ENCODE measurements at regions not wholly inside any gene's neighbourhood (a gene's known extent, or its start where the extent isn't known, plus 50 kb on each side); places are given as distances from the start of the nearest gene placed in this dataset.

- ATAC-seq (no peak), DNase-seq (ENCODE audit: low read depth in 1 of 2, low spot score in 1 of 2) (no peak), FAIRE-seq (no peak)
- no peak overlapping the region for H3K4me2 ChIP-seq
- 8% methylated on average over 3 of the region's 3 CpGs for WGBS (ENCODE audit: missing lambda C conversion rate)
- H3K4me3 ChIP-seq, result no peak overlapping the region
- no peaks in the 10 kb centered on the region; the same call in 2 of the 3 replicates for H3K9me3 ChIP-seq
- TF ChIP-seq ZC3H11A (IDR thresholded peaks at IDR 0.05) (0 out of 2 replicates have a peak, but pooled peaks have one; percentile 21), HMGXB4 (CRISPR knock-in tag; IDR thresholded peaks at IDR 0.05; ENCODE audit: borderline replicate concordance) (no peak)
- CTCF ChIA-PET, result interaction anchor here (0.6 kb wide), 1 partner anchor 25 kb away, joined by 5 read pairs; no protein-coding TSS in a partner anchor
- no peaks in the 10 kb centered on the region for H3K4me1 ChIP-seq
- POLR2A ChIA-PET, result no interaction called here
- H3K27ac ChIP-seq, result no peak overlapping the region
These were observed 414.0 kb upstream of the TRIB2 start for GRCh38 chr2:12302691-12303090.

- ChIA-PET CTCF (interaction anchor here (1.0 kb wide), 1 partner anchor 16 kb away, joined by 3 read pairs; no protein-coding TSS in a partner anchor), POLR2A (no interaction called here)
- TF ChIP-seq JUN (IDR thresholded peaks at IDR 0.05), result 0 out of 5 replicates have a peak, but pooled peaks of 1 of the 2 experiments have one; percentile 29
- TF ChIP-seq FOSB (CRISPR knock-in tag; IDR thresholded peaks at IDR 0.05), result no peak
- peak; percentile 23; the same call in 1 of the 2 replicates for TF ChIP-seq JUNB (IDR thresholded peaks at IDR 0.05)
- Histone ChIP-seq H3K4me2 (no peak overlapping the region), H3K27ac (no peak overlapping the region), H3K4me1 (no peaks in the 10 kb centered on the region), H3K9me3 (no peaks in the 10 kb centered on the region; the same call in 2 of the 3 replicates), H3K4me3 (no peak overlapping the region)
- FAIRE-seq, result no peak
- DNase-seq (ENCODE audit: low read depth in 1 of 2, low spot score in 1 of 2), result no peak
- WGBS (ENCODE audit: missing lambda C conversion rate), result 7% methylated on average over 7 of the region's 7 CpGs
- ATAC-seq, result peak in 1 of 2 experiments; percentile 60; a peak in 2 of 6 replicates
These were observed 413.3 kb upstream of the TRIB2 start for GRCh38 chr2:12303181-12304030.

GRCh38 chr2:12304564-12305171 lies 412.1 kb upstream of the TRIB2 start:
- no peak for TF ChIP-seq USF2 (IDR thresholded peaks at IDR 0.05)
- TF ChIP-seq HOXB13 (CRISPR knock-in tag; IDR thresholded peaks at IDR 0.05; ENCODE audit: low read depth), result no peak
- TF ChIP-seq HMGXB4 (CRISPR knock-in tag; IDR thresholded peaks at IDR 0.05; ENCODE audit: borderline replicate concordance), result no peak
- TF ChIP-seq RAD21 (conservative IDR thresholded peaks at IDR 0.05 in 1 of 2, IDR thresholded peaks at IDR 0.05 in 1 of 2), result no peak
- TF ChIP-seq HES2 (IDR thresholded peaks at IDR 0.05), result no peak
- no peak for TF ChIP-seq FOSB (CRISPR knock-in tag; IDR thresholded peaks at IDR 0.05)
- no peak for TF ChIP-seq ZC3H11A (IDR thresholded peaks at IDR 0.05)
- TF ChIP-seq CBX8 (IDR thresholded peaks at IDR 0.05), result no peak
- no peak for TF ChIP-seq RARB (CRISPR knock-in tag; IDR thresholded peaks at IDR 0.05)
- no peak for TF ChIP-seq CHD4 (IDR thresholded peaks at IDR 0.05; ENCODE audit: borderline replicate concordance)
- no peak for TF ChIP-seq RNF2 (IDR thresholded peaks at IDR 0.05; ENCODE audit: borderline replicate concordance, low read depth)
- TF ChIP-seq NFE2L2 (conservative IDR thresholded peaks at IDR 0.05; ENCODE audit: low read length), result no peak
- no peak for TF ChIP-seq JUNB (IDR thresholded peaks at IDR 0.05)
- TF ChIP-seq MAX (IDR thresholded peaks at IDR 0.05), result no peak
- no peak for TF ChIP-seq TP53 (CRISPR knock-in tag; IDR thresholded peaks at IDR 0.05)

More at GRCh38 chr2:12304564-12305171, 412.1 kb upstream of the TRIB2 start:
- WGBS (ENCODE audit: missing lambda C conversion rate), result 47% methylated on average over 2 of the region's 2 CpGs
- H3K4me2 ChIP-seq, result no peak overlapping the region
- CTCF ChIA-PET, result interaction anchor here (1.0 to 1.1 kb wide), 2 partner anchors 11 to 14 kb away, joined by 3 to 4 read pairs; no protein-coding TSS in a partner anchor
- H3K27ac ChIP-seq, result no peak overlapping the region
- POLR2A ChIA-PET, result no interaction called here
- no peak for DNase-seq (ENCODE audit: low read depth in 1 of 2, low spot score in 1 of 2)
- H3K4me1 ChIP-seq, result no peaks in the 10 kb centered on the region
- no peak for ATAC-seq
- H3K9me3 ChIP-seq, result no peaks in the 10 kb centered on the region; the same call in 2 of the 3 replicates
- H3K4me3 ChIP-seq, result no peak overlapping the region
- FAIRE-seq, result no peak

Data from A549 (cell line).